ENCODE measurements at regions not wholly inside any gene's neighbourhood (a gene's known extent, or its start where the extent isn't known, plus 50 kb on each side); places are given as distances from the start of the nearest gene placed in this dataset.

GRCh38 chr2:144268036-144268678 lies 251.8 kb downstream of the ZEB2 start:
- in situ Hi-C loops (cut with HindIII; ENCODE audit: low pct_ligation_motif_present, low sequenced_read_pairs), result no loop called here
- no peak overlapping the region for H3K4me3 ChIP-seq (ENCODE audit: low read depth, low read length)
- TF ChIP-seq CTCF (IDR thresholded peaks at IDR 0.05; ENCODE audit: low read depth, low read length, missing control alignments), result no peak
- no peaks in the 10 kb centered on the region for H3K36me3 ChIP-seq (replicated peaks)
- H3K27ac ChIP-seq, result no peak overlapping the region
- H3K27me3 ChIP-seq (replicated peaks), result no peaks in the 10 kb centered on the region
- DNase-seq, result no peak

- no peak overlapping the region for H3K27ac ChIP-seq
- no peaks in the 10 kb centered on the region for H3K27me3 ChIP-seq (replicated peaks)
- TF ChIP-seq CTCF (IDR thresholded peaks at IDR 0.05; ENCODE audit: low read depth, low read length, missing control alignments), result no peak
- in situ Hi-C loops (cut with HindIII; ENCODE audit: low pct_ligation_motif_present, low sequenced_read_pairs), result no loop called here
- no peak for DNase-seq
- no peaks in the 10 kb centered on the region for H3K36me3 ChIP-seq (replicated peaks)
- no peak overlapping the region for H3K4me3 ChIP-seq (ENCODE audit: low read depth, low read length)
These were observed 252.7 kb downstream of the ZEB2 start for GRCh38 chr2:144267239-144267638.

- Histone ChIP-seq H3K4me3 (ENCODE audit: low read depth, low read length) (no peak overlapping the region), H3K27me3 (replicated peaks) (no peaks in the 10 kb centered on the region), H3K27ac (no peak overlapping the region), H3K36me3 (replicated peaks) (no peaks in the 10 kb centered on the region)
- in situ Hi-C loops (cut with HindIII; ENCODE audit: low pct_ligation_motif_present, low sequenced_read_pairs), result no loop called here
- TF ChIP-seq CTCF (IDR thresholded peaks at IDR 0.05; ENCODE audit: low read depth, low read length, missing control alignments), result no peak
- no peak for DNase-seq
These were observed 254.3 kb downstream of the ZEB2 start for GRCh38 chr2:144265654-144266053.

GRCh38 chr2:144261966-144262365 lies 258.0 kb downstream of the ZEB2 start:
- no peak for TF ChIP-seq CTCF (IDR thresholded peaks at IDR 0.05; ENCODE audit: low read depth, low read length, missing control alignments)
- no peaks in the 10 kb centered on the region for H3K27me3 ChIP-seq (replicated peaks)
- no peak overlapping the region for H3K27ac ChIP-seq
- DNase-seq, result no peak
- in situ Hi-C loops (cut with HindIII; ENCODE audit: low pct_ligation_motif_present, low sequenced_read_pairs), result no loop called here
- no peak overlapping the region for H3K4me3 ChIP-seq (ENCODE audit: low read depth, low read length)
- no peaks in the 10 kb centered on the region for H3K36me3 ChIP-seq (replicated peaks)

GRCh38 chr2:144261336-144261735 lies 258.6 kb downstream of the ZEB2 start:
- in situ Hi-C loops (cut with HindIII; ENCODE audit: low pct_ligation_motif_present, low sequenced_read_pairs), result no loop called here
- Histone ChIP-seq H3K27ac (no peak overlapping the region), H3K36me3 (replicated peaks) (no peaks in the 10 kb centered on the region), H3K4me3 (ENCODE audit: low read depth, low read length) (no peak overlapping the region), H3K27me3 (replicated peaks) (no peaks in the 10 kb centered on the region)
- no peak for TF ChIP-seq CTCF (IDR thresholded peaks at IDR 0.05; ENCODE audit: low read depth, low read length, missing control alignments)
- DNase-seq, result no peak

- no peak for DNase-seq
- Histone ChIP-seq H3K36me3 (replicated peaks) (no peaks in the 10 kb centered on the region), H3K27ac (no peak overlapping the region), H3K4me3 (ENCODE audit: low read depth, low read length) (no peak overlapping the region), H3K27me3 (replicated peaks) (no peaks in the 10 kb centered on the region)
- in situ Hi-C loops (cut with HindIII; ENCODE audit: low pct_ligation_motif_present, low sequenced_read_pairs), result no loop called here
- TF ChIP-seq CTCF (IDR thresholded peaks at IDR 0.05; ENCODE audit: low read depth, low read length, missing control alignments), result no peak
These were observed 260.6 kb downstream of the ZEB2 start for GRCh38 chr2:144259332-144259731.

Measured in brain microvascular endothelial cell (primary cell).